ENCODE measurements at regions not wholly inside any gene's neighbourhood (a gene's known extent, or its start where the extent isn't known, plus 50 kb on each side); places are given as distances from the start of the nearest gene placed in this dataset.
"Not testable (repeated sequence)": the region's sequence is repeated elsewhere in the genome, so short reads cannot be mapped to it uniquely, and the experiment has no call there.

GRCh38 chr21:33967086-33967571 is 51.5 kb upstream of the ATP5PO start:
- Histone ChIP-seq H3K4me1 (ENCODE audit: insufficient read depth) (peaks cover 2% of the 10 kb centered on the region), H3K27me3 (no peaks in the 10 kb centered on the region), H3K4me3 (no peak overlapping the region), H3K36me3 (no peaks in the 10 kb centered on the region), H3K27ac (no peak overlapping the region), H3K9me3 (no peaks in the 10 kb centered on the region)
- WGBS, 3 donors: 54 to 61% (median 54%) methylated on average over 5 of the region's 5 CpGs
- no peak for DNase-seq
- intact Hi-C loops (cut with DNase I): no loop called here
- TF ChIP-seq POLR2A (IDR thresholded peaks at IDR 0.05): no peak
- no peak for TF ChIP-seq CTCF (IDR thresholded peaks at IDR 0.05)
- TF ChIP-seq EP300 (IDR thresholded peaks at IDR 0.05): no peak

GRCh38 chr21:33966324-33966949 is 50.8 kb upstream of the ATP5PO start:
- no peak overlapping the region for H3K27ac ChIP-seq
- TF ChIP-seq CTCF (IDR thresholded peaks at IDR 0.05) (no peak), POLR2A (IDR thresholded peaks at IDR 0.05) (no peak), EP300 (IDR thresholded peaks at IDR 0.05) (no peak)
- H3K4me1 ChIP-seq (ENCODE audit: insufficient read depth): peaks cover 2% of the 10 kb centered on the region
- intact Hi-C loops (cut with DNase I): no loop called here
- no peaks in the 10 kb centered on the region for H3K27me3 ChIP-seq
- 52 to 54% (median 53%) methylated on average over 4 of the region's 4 CpGs for WGBS, 3 donors
- DNase-seq: no peak
- H3K4me3 ChIP-seq: no peak overlapping the region
- H3K9me3 ChIP-seq: no peaks in the 10 kb centered on the region
- no peaks in the 10 kb centered on the region for H3K36me3 ChIP-seq

- H3K4me3 ChIP-seq; intact Hi-C loops (cut with DNase I); H3K9me3 ChIP-seq; DNase-seq; H3K4me1 ChIP-seq (ENCODE audit: insufficient read depth); H3K36me3 ChIP-seq; H3K27ac ChIP-seq; H3K27me3 ChIP-seq: not testable (repeated sequence)
- 95 to 96% (median 96%) methylated on average over 9 of the region's 9 CpGs for WGBS, 3 donors
Observed at GRCh38 chr21:33965662-33966061, 50.1 kb upstream of the ATP5PO start.
